HG02588 (cell line): ENCODE measurements at regions not wholly inside any gene's neighbourhood (a gene's known extent, or its start where the extent isn't known, plus 50 kb on each side); places are given as distances from the start of the nearest gene placed in this dataset.

Experiments
- ATAC-seq: cut with Tn5 transposase; IDR thresholded peaks from one replicate; pipeline ENCODE4 v1.9.1; 2021; ENCODE audit warnings: mild to moderate bottlenecking, moderate library complexity; ENCODE audit not compliant: unreplicated experiment

- ATAC-seq, result no peak
Observed at GRCh38 chr13:67769063-67769986, 539.2 kb upstream of the PCDH9 start.

- ATAC-seq, result no peak
Observed at GRCh38 chr13:67763984-67764383, 533.8 kb upstream of the PCDH9 start.

- ATAC-seq, result no peak
Observed at GRCh38 chr13:67763384-67763783, 533.2 kb upstream of the PCDH9 start.

- no peak for ATAC-seq
Observed at GRCh38 chr13:67758975-67759374, 528.8 kb upstream of the PCDH9 start.

- ATAC-seq, result no peak
Observed at GRCh38 chr13:67754012-67754411, 523.9 kb upstream of the PCDH9 start.

- no peak for ATAC-seq
Observed at GRCh38 chr13:67752759-67753158, 522.6 kb upstream of the PCDH9 start.

- no peak for ATAC-seq
Observed at GRCh38 chr13:67742478-67742877, 512.3 kb upstream of the PCDH9 start.

GRCh38 chr13:67740871-67741535 is 510.9 kb upstream of the PCDH9 start:
- ATAC-seq, result no peak

- peak; percentile 52 for ATAC-seq
Observed at GRCh38 chr13:67736646-67737420, 506.7 kb upstream of the PCDH9 start.

- ATAC-seq, result no peak
Observed at GRCh38 chr13:67735651-67736050, 505.5 kb upstream of the PCDH9 start.

- no peak for ATAC-seq
Observed at GRCh38 chr13:67726979-67727378, 496.8 kb upstream of the PCDH9 start.

GRCh38 chr13:67725999-67726398 is 495.9 kb upstream of the PCDH9 start:
- ATAC-seq, result no peak

GRCh38 chr13:67713571-67713970 is 483.4 kb upstream of the PCDH9 start:
- no peak for ATAC-seq

- ATAC-seq, result no peak
Observed at GRCh38 chr13:67696775-67697174, 466.6 kb upstream of the PCDH9 start.

GRCh38 chr13:67664502-67664901 is 434.4 kb upstream of the PCDH9 start:
- ATAC-seq, result no peak

GRCh38 chr13:67662997-67663396 is 432.9 kb upstream of the PCDH9 start:
- ATAC-seq, result no peak

- no peak for ATAC-seq
Observed at GRCh38 chr13:67652887-67653286, 422.8 kb upstream of the PCDH9 start.

- ATAC-seq, result no peak
Observed at GRCh38 chr13:67651908-67652465, 421.9 kb upstream of the PCDH9 start.

GRCh38 chr13:67650471-67650870 is 420.3 kb upstream of the PCDH9 start:
- ATAC-seq, result no peak

- no peak for ATAC-seq
Observed at GRCh38 chr13:67645874-67646467, 415.8 kb upstream of the PCDH9 start.
